CD14-positive monocyte (primary cell): ENCODE measurements at regions not wholly inside any gene's neighbourhood (a gene's known extent, or its start where the extent isn't known, plus 50 kb on each side); places are given as distances from the start of the nearest gene placed in this dataset.

Experiments used
- DNase-seq, 3 donors: peaks; one replicate each; pipeline ENCODE4 v3.0.0-alpha.2; 2011 to 2022
- H2AFZ ChIP-seq: 2 replicates; pipeline ENCODE4 v1.6.0; 2012; ENCODE audit warnings: mild to moderate bottlenecking, low read depth, low read length, inconsistent platforms; ENCODE audit not compliant: insufficient read depth, poor library complexity, severe bottlenecking
- H3K27ac ChIP-seq, 2 donors: 1 replicate in 1 of 2; 2 replicates in 1 of 2; pipeline ENCODE4 v1.5.1; 2012 to 2013; ENCODE audit warnings: low read length in 2 of 2, control low read depth in 1 of 2, inconsistent platforms in 1 of 2, low read depth in 1 of 2, mild to moderate bottlenecking in 1 of 2
- H3K27me3 ChIP-seq, 2 donors: one replicate each; pipeline versions ENCODE4 v1.6.0 to v1.6.1; 2011 to 2013; ENCODE audit warnings: low read length in 2 of 2; ENCODE audit not compliant: control insufficient read depth in 2 of 2, insufficient read depth in 2 of 2
- H3K36me3 ChIP-seq, 2 donors: replicated peaks in 1 of 2; 1 replicate in 1 of 2; 2 replicates in 1 of 2; pipeline versions ENCODE4 v1.5.1 to v1.6.1; 2012 to 2013; ENCODE audit warnings: low read length in 2 of 2, control low read depth in 1 of 2, inconsistent platforms in 1 of 2, mild to moderate bottlenecking in 1 of 2; ENCODE audit not compliant: insufficient read depth in 2 of 2, control insufficient read depth in 1 of 2
- H3K4me1 ChIP-seq, 2 donors: 1 replicate in 1 of 2; 2 replicates in 1 of 2; pipeline versions ENCODE4 v1.5.1 to v1.6.1; 2012 to 2013; ENCODE audit warnings: low read length in 2 of 2, control low read depth in 1 of 2, inconsistent platforms in 1 of 2, mild to moderate bottlenecking in 1 of 2, moderate library complexity in 1 of 2; ENCODE audit not compliant: insufficient read depth in 2 of 2, control insufficient read depth in 1 of 2
- H3K4me2 ChIP-seq: replicated peaks from 2 replicates; pipeline ENCODE3; 2012; ENCODE audit warnings: low read length, moderate library complexity, mild to moderate bottlenecking; ENCODE audit not compliant: poor library complexity, severe bottlenecking; ENCODE audit errors: extremely low read depth
- H3K4me3 ChIP-seq, 3 experiments: fragments of 200-600 bp in 1 of 3; sonication (generic) in 1 of 3; replicated peaks in 1 of 3; 1 replicate in 2 of 3; 2 replicates in 1 of 3; pipeline ENCODE4 v1.5.1; 2011 to 2013; ENCODE audit warnings: low read length in 3 of 3, mild to moderate bottlenecking in 3 of 3, control low read depth in 2 of 3, low read depth in 2 of 3, inconsistent platforms in 1 of 3, moderate library complexity in 1 of 3
- H3K79me2 ChIP-seq: 2 replicates; pipeline ENCODE4 v1.6.0; 2012; ENCODE audit warnings: mild to moderate bottlenecking, control low read depth, inconsistent platforms, low read length, moderate library complexity; ENCODE audit not compliant: insufficient read depth
- H3K9ac ChIP-seq: 2 replicates; pipeline ENCODE4 v1.6.0; 2017; ENCODE audit warnings: low read length, mild to moderate bottlenecking; ENCODE audit not compliant: insufficient read depth, poor library complexity, severe bottlenecking
- H3K9me3 ChIP-seq, 2 donors: replicated peaks in 1 of 2; 1 replicate in 1 of 2; 2 replicates in 1 of 2; pipeline versions ENCODE4 v1.5.1 to v1.6.1; 2012 to 2013; ENCODE audit warnings: low read length in 2 of 2, control low read depth in 1 of 2; ENCODE audit not compliant: control insufficient read depth in 1 of 2, insufficient read depth in 1 of 2
- H4K20me1 ChIP-seq: 2 replicates; pipeline ENCODE4 v1.6.0; 2012; ENCODE audit warnings: mild to moderate bottlenecking, low read length, control low read depth, moderate library complexity; ENCODE audit not compliant: insufficient read depth
- H3K27ac Mint-ChIP-seq, 7 donors: one replicate each; pipeline ENCODE4 v1.8.0; 2020; ENCODE audit warnings: mild to moderate bottlenecking in 7 of 7, mixed read lengths in 7 of 7, moderate library complexity in 6 of 7, inconsistent platforms in 2 of 7
- H3K27me3 Mint-ChIP-seq, 3 donors: one replicate each; pipeline ENCODE4 v1.8.0; 2021 to 2022; ENCODE audit warnings: low read depth in 3 of 3, mild to moderate bottlenecking in 3 of 3, mixed read lengths in 3 of 3, moderate library complexity in 3 of 3, inconsistent platforms in 1 of 3
- H3K36me3 Mint-ChIP-seq, 2 donors: one replicate each; pipeline ENCODE4 v1.8.0; 2020; ENCODE audit warnings: mixed read lengths in 2 of 2, inconsistent platforms in 1 of 2, mild to moderate bottlenecking in 1 of 2
- H3K4me1 Mint-ChIP-seq: one replicate; pipeline ENCODE4 v1.8.0; 2020; ENCODE audit warnings: mild to moderate bottlenecking, mixed read lengths
- H3K4me3 Mint-ChIP-seq, 2 donors: one replicate each; pipeline ENCODE4 v1.8.0; 2020; ENCODE audit warnings: mild to moderate bottlenecking in 2 of 2, mixed read lengths in 2 of 2, moderate library complexity in 1 of 2
- H3K9me3 Mint-ChIP-seq, 7 donors: one replicate each; pipeline ENCODE4 v1.8.0; 2020 to 2022; ENCODE audit warnings: mixed read lengths in 7 of 7, mild to moderate bottlenecking in 6 of 7, moderate library complexity in 6 of 7, inconsistent platforms in 2 of 7
- WGBS: methylation state at CpG from one replicate; pipeline ENCODE4 v1.1.5; 2013; ENCODE audit warnings: missing lambda C conversion rate; ENCODE audit not compliant: insufficient coverage; 5-methylcytosine and 5-hydroxymethylcytosine counted together
- intact Hi-C, 2 donors: fragments of 100-400 bp; cut with micrococcal nuclease; formaldehyde crosslinking; loops; one replicate each; pipeline versions ENCODE4 v1.15.0 to v1.15.1; 2023
- TF ChIP-seq, protein P1 (sequence below): fragments of 200-600 bp; IDR thresholded peaks from one replicate; pipeline ENCODE4 v1.8.0; 2022; ENCODE audit warnings: antibody characterized with exemption, mild to moderate bottlenecking

- TF ChIP-seq, protein P1, sequence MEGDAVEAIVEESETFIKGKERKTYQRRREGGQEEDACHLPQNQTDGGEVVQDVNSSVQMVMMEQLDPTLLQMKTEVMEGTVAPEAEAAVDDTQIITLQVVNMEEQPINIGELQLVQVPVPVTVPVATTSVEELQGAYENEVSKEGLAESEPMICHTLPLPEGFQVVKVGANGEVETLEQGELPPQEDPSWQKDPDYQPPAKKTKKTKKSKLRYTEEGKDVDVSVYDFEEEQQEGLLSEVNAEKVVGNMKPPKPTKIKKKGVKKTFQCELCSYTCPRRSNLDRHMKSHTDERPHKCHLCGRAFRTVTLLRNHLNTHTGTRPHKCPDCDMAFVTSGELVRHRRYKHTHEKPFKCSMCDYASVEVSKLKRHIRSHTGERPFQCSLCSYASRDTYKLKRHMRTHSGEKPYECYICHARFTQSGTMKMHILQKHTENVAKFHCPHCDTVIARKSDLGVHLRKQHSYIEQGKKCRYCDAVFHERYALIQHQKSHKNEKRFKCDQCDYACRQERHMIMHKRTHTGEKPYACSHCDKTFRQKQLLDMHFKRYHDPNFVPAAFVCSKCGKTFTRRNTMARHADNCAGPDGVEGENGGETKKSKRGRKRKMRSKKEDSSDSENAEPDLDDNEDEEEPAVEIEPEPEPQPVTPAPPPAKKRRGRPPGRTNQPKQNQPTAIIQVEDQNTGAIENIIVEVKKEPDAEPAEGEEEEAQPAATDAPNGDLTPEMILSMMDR = no peak
- Histone ChIP-seq H3K9ac (no peak overlapping the region), H3K27ac (no peak overlapping the region), H3K4me1 (no peaks in the 10 kb centered on the region), H3K36me3 (no peaks in the 10 kb centered on the region), H3K4me2 (no peak overlapping the region), H3K4me3 (no peak overlapping the region), H3K27me3 (no peaks in the 10 kb centered on the region), H3K9me3 (no peaks in the 10 kb centered on the region), H2AFZ (no peak overlapping the region), H3K79me2 (no peaks in the 10 kb centered on the region), H4K20me1 (no peaks in the 10 kb centered on the region)
- WGBS = 90% methylated on average over 3 of the region's 6 CpGs
- DNase-seq = no peak
- Mint-ChIP-seq H3K27me3 (peaks cover 0 to 1% (median 0%) of the 10 kb centered on the region in 3 donors), H3K4me1 (no peaks in the 10 kb centered on the region), H3K9me3 (no peaks in the 10 kb centered on the region), H3K27ac (no peak overlapping the region), H3K4me3 (no peak overlapping the region), H3K36me3 (no peaks in the 10 kb centered on the region)
- intact Hi-C loops = no loop called here
These were observed 284.7 kb downstream of the MYCN start for GRCh38 chr2:16225071-16225470.

- 92% methylated on average over 9 of the region's 14 CpGs for WGBS
- Mint-ChIP-seq H3K27me3 (peaks cover 0 to 1% (median 0%) of the 10 kb centered on the region in 3 donors), H3K4me3 (no peak overlapping the region), H3K4me1 (no peaks in the 10 kb centered on the region), H3K36me3 (no peaks in the 10 kb centered on the region), H3K9me3 (no peaks in the 10 kb centered on the region), H3K27ac (no peak overlapping the region)
- Histone ChIP-seq H2AFZ (no peak overlapping the region), H3K27me3 (no peaks in the 10 kb centered on the region), H3K9ac (no peak overlapping the region), H3K27ac (no peak overlapping the region), H3K36me3 (no peaks in the 10 kb centered on the region), H3K79me2 (no peaks in the 10 kb centered on the region), H3K4me2 (no peak overlapping the region), H3K9me3 (no peaks in the 10 kb centered on the region), H3K4me3 (no peak overlapping the region), H4K20me1 (no peaks in the 10 kb centered on the region), H3K4me1 (no peaks in the 10 kb centered on the region)
- intact Hi-C loops = no loop called here
- DNase-seq = no peak
- TF ChIP-seq, protein P1 = no peak
These were observed 284.1 kb downstream of the MYCN start for GRCh38 chr2:16224298-16225045.
